ENCODE measurements at regions not wholly inside any gene's neighbourhood (a gene's known extent, or its start where the extent isn't known, plus 50 kb on each side); places are given as distances from the start of the nearest gene placed in this dataset.

DNA sequence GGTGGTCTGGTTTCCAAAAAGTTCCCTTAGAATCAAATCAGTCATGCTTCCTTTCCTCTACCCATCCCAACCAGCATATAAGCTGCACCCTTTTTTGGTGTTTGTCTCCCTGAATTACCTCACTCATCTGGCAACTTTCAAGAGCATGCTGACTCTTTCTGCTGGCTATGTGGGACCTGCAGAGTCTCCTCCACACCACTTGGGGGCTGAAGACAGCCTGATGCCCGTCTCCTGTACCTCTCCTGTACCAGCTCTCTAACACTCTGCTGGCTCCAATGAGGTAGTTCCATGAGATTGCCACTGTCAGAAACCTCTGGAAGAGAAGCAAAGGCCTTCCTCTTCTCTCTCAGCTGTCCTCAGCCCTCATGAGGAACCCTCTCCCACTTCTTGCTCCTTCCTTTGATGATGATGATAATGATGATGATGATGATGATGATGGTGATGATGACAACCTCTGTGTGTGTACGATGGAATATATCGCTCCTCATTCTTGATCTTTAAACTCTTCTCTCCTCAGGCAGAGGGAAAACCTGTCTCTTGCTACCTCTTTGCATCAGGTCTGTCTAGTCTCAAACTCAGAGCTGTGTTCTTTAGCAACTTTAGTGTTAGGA, 257.5 kb downstream of the ZNF621 start:
- TF ChIP-seq, protein P1, sequence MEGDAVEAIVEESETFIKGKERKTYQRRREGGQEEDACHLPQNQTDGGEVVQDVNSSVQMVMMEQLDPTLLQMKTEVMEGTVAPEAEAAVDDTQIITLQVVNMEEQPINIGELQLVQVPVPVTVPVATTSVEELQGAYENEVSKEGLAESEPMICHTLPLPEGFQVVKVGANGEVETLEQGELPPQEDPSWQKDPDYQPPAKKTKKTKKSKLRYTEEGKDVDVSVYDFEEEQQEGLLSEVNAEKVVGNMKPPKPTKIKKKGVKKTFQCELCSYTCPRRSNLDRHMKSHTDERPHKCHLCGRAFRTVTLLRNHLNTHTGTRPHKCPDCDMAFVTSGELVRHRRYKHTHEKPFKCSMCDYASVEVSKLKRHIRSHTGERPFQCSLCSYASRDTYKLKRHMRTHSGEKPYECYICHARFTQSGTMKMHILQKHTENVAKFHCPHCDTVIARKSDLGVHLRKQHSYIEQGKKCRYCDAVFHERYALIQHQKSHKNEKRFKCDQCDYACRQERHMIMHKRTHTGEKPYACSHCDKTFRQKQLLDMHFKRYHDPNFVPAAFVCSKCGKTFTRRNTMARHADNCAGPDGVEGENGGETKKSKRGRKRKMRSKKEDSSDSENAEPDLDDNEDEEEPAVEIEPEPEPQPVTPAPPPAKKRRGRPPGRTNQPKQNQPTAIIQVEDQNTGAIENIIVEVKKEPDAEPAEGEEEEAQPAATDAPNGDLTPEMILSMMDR (conservative IDR thresholded peaks at IDR 0.05; ENCODE audit: low read length): peak; percentile 58
- no peak for TF ChIP-seq EZH2phosphoT487 (IDR thresholded peaks at IDR 0.05; ENCODE audit: borderline replicate concordance, low read depth, low read length)

Measured in OCI-LY7 (cell line).